HG02610 (cell line): ENCODE measurements at regions not wholly inside any gene's neighbourhood (a gene's known extent, or its start where the extent isn't known, plus 50 kb on each side); places are given as distances from the start of the nearest gene placed in this dataset.

Experiments used
- ATAC-seq: cut with Tn5 transposase; IDR thresholded peaks from one replicate; pipeline ENCODE4 v1.9.1; 2021; ENCODE audit warnings: mild to moderate bottlenecking, moderate library complexity; ENCODE audit not compliant: unreplicated experiment

- ATAC-seq, result peak; percentile 91
Observed at GRCh38 chr4:121227341-121227792, 63.2 kb upstream of the TNIP3 start.

DNA sequence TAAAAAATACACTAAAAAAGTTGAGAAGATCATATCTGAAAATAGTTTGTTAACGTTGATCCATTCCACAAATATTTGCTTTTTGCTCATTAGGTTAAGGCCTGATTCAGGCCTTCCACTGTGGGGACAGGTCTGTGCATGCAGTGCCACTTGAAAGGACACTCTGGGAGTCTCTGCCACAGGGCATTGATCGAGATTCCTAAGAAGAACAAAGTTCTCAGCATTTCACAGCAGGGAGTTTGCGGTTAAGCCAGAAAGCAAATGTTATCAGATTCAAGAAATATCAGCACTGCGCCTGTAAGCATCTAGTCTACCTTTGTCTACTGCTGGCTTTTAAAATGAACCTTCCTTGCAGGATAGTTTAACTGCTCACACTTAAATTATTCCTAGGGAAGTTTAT is 62.2 kb upstream of the TNIP3 start:
- ATAC-seq, result no peak

DNA sequence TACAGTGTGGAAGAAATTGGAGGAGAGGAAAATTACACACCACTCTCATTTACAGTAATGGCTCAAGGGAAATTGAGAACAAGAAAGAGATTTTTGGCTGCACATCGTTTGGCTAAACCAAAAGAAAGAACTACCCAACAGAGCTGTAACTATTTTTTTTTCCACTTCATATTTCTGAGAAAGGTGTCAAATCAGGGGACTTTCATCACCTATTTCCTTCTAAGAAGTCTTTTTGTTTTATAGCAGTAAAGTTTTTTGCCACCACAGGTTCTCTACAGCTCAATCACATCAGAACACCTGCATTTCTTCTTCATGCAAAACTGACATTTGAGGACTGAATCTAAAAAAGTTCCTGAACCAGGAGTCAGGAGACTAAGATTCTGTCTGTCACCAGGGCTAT is 57.5 kb upstream of the TNIP3 start:
- ATAC-seq, result no peak

DNA sequence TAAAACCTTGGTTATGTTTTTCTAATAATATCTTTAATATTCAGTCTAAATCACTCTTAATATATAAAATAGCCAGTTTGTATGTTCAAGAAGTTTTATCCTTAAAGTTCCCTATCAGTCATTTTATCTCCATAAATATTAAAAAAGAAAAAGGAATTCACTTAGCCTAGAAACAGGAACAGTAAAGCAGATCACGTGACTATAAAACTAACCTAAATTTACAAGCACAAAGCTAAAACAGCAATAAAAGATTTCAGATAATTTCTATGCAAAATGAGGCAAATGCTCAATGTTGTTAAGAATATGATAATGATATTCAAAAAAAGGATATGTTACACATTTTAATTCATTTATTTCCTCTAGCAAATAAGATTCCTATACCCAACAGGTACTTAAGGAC is 57.1 kb upstream of the TNIP3 start:
- no peak for ATAC-seq

- no peak for ATAC-seq
Observed at GRCh38 chr4:121220698-121221097, 56.6 kb upstream of the TNIP3 start.

- no peak for ATAC-seq
Observed at GRCh38 chr4:121219227-121219626, 55.1 kb upstream of the TNIP3 start.

GRCh38 chr4:121217351-121217750 is 53.2 kb upstream of the TNIP3 start:
- ATAC-seq, result no peak

- ATAC-seq, result no peak
Observed at GRCh38 chr4:121216461-121216860, 52.3 kb upstream of the TNIP3 start.

DNA sequence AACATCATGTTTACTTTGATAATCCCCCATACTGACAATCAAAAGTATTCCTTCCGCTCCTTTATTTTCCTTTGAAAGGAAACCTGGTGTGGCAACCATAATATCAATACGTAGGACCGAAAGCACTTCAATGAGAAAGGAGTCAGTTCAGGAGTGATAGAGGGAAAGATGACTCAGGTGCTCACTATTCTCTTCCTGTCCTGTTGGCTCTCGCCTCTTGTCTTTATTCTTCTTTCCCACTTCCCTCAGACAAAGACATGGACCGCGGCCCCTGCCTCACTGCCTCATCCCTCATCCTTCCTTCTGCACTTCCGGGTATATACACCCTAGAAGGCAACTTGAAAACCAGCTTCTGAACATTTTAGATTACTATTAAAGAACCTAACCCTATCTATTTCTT is 49.8 kb upstream of the TNIP3 start:
- ATAC-seq, result no peak
